ENCODE measurements at regions not wholly inside any gene's neighbourhood (a gene's known extent, or its start where the extent isn't known, plus 50 kb on each side); places are given as distances from the start of the nearest gene placed in this dataset.

DNA sequence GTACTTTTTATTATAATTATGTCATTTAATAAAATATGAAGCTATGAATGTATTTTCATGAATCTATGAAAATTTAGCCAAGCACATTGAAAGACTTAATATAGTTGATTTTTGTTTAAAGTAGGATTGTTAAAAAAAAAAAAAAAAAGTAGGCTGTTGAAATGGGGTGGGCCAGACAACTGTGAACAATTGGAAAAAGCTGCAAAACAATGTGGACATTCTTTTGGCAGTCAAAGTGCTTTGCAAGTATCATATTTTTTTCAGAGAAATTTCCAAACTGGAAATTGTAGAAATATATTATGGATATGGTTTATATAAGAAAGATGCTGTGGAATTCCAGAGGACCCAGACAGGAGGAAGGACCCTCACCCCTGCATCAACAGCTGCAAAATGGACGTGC is 82.1 kb downstream of the ETAA1 start:
- TF ChIP-seq, protein P1, sequence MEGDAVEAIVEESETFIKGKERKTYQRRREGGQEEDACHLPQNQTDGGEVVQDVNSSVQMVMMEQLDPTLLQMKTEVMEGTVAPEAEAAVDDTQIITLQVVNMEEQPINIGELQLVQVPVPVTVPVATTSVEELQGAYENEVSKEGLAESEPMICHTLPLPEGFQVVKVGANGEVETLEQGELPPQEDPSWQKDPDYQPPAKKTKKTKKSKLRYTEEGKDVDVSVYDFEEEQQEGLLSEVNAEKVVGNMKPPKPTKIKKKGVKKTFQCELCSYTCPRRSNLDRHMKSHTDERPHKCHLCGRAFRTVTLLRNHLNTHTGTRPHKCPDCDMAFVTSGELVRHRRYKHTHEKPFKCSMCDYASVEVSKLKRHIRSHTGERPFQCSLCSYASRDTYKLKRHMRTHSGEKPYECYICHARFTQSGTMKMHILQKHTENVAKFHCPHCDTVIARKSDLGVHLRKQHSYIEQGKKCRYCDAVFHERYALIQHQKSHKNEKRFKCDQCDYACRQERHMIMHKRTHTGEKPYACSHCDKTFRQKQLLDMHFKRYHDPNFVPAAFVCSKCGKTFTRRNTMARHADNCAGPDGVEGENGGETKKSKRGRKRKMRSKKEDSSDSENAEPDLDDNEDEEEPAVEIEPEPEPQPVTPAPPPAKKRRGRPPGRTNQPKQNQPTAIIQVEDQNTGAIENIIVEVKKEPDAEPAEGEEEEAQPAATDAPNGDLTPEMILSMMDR (IDR thresholded peaks at IDR 0.05; ENCODE audit: extremely low read depth in 1 of 2, insufficient read depth in 1 of 2, low read depth in 1 of 2, low read length in 2 of 2) = no peak
- TF ChIP-seq EZH2 (IDR thresholded peaks at IDR 0.05; ENCODE audit: borderline replicate concordance, low read depth, low read length, severe bottlenecking) (no peak), JUN (IDR thresholded peaks at IDR 0.05; ENCODE audit: borderline replicate concordance, insufficient read depth, insufficient read length, low read depth) (no peak), POLR2AphosphoS5 (IDR thresholded peaks at IDR 0.05; ENCODE audit: insufficient read depth, low read depth, low read length) (no peak), POLR2A (IDR thresholded peaks at IDR 0.05; ENCODE audit: low read depth, low read length) (no peak), FOS (IDR thresholded peaks at IDR 0.05; ENCODE audit: borderline replicate concordance, insufficient read depth, low read length) (no peak), GATA2 (IDR thresholded peaks at IDR 0.05; ENCODE audit: insufficient read depth, insufficient read length, low read depth, low read length) (no peak)
- TF ChIP-seq, protein P2, sequence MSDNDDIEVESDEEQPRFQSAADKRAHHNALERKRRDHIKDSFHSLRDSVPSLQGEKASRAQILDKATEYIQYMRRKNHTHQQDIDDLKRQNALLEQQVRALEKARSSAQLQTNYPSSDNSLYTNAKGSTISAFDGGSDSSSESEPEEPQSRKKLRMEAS (IDR thresholded peaks at IDR 0.05; ENCODE audit: insufficient read depth, insufficient read length) = no peak
